PC-3 (cell line): ENCODE measurements at regions not wholly inside any gene's neighbourhood (a gene's known extent, or its start where the extent isn't known, plus 50 kb on each side); places are given as distances from the start of the nearest gene placed in this dataset.

Experiments
- ATAC-seq: fragments of 200-7000 bp; cut with Tn5 transposase; 2 replicates; pipeline ENCODE4 v1.9.1; 2020; ENCODE audit warnings: mild to moderate bottlenecking, moderate library complexity
- BruUV-seq: library from RNA; stranded (reverse); fragments of 400-500 nt; replicated peaks from 2 replicates; lab custom pipeline; 2021; lab: Mats Ljungman, UMichigan
- CTCF ChIA-PET: fragments of 300-600 bp; sonication (Branson Sonifier 250); formaldehyde crosslinking; loops from one replicate; lab custom pipeline; 2022; ENCODE audit warnings: antibody characterized with exemption; lab: Charles Lee
- POLR2A ChIA-PET: fragments of 300-600 bp; sonication (Branson Sonifier 250); formaldehyde crosslinking; loops from one replicate; lab custom pipeline; 2022; ENCODE audit warnings: antibody characterized with exemption; ENCODE audit not compliant: unreplicated experiment; lab: Charles Lee
- DNase-seq: peaks from one replicate; pipeline ENCODE4 v3.0.0-alpha.2; 2015
- H2AFZ ChIP-seq: fragments of 300-600 bp; sonication (generic); 2 replicates; pipeline ENCODE4 v1.6.0; 2016; ENCODE audit warnings: antibody characterized with exemption, low read length
- H3F3A ChIP-seq: fragments of 300-600 bp; sonication (generic); one replicate; pipeline ENCODE4 v1.6.0; 2017; ENCODE audit warnings: antibody characterized with exemption, low read length, control low read depth, mild to moderate bottlenecking; ENCODE audit not compliant: unreplicated experiment
- H3K27ac ChIP-seq: fragments of 300-600 bp; sonication (generic); 2 replicates; pipeline ENCODE4 v1.5.1; 2016; ENCODE audit warnings: mild to moderate bottlenecking, low read length
- H3K27me3 ChIP-seq: fragments of 300-600 bp; sonication (generic); 2 replicates; pipeline ENCODE4 v1.6.1; 2016; ENCODE audit warnings: low read length, mixed read lengths
- H3K36me3 ChIP-seq: fragments of 300-600 bp; sonication (generic); 2 replicates; pipeline ENCODE4 v1.6.1; 2016; ENCODE audit warnings: low read depth, mixed run types, low read length, mixed read lengths
- H3K4me1 ChIP-seq: fragments of 300-600 bp; sonication (generic); 2 replicates; pipeline ENCODE4 v1.5.1; 2016; ENCODE audit warnings: low read length; ENCODE audit not compliant: insufficient read depth
- H3K4me2 ChIP-seq: fragments of 300-600 bp; sonication (generic); 2 replicates; pipeline ENCODE4 v1.6.0; 2016; ENCODE audit warnings: low read length
- H3K4me3 ChIP-seq: fragments of 300-600 bp; sonication (generic); 2 replicates; pipeline ENCODE4 v1.5.1; 2016; ENCODE audit warnings: mild to moderate bottlenecking, low read length, mixed read lengths
- H3K79me2 ChIP-seq: fragments of 300-600 bp; sonication (generic); 2 replicates; pipeline ENCODE4 v1.6.1; 2017; ENCODE audit warnings: low read length, mixed read lengths
- H3K9ac ChIP-seq: fragments of 300-600 bp; sonication (generic); 2 replicates; pipeline ENCODE4 v1.6.0; 2016; ENCODE audit warnings: mild to moderate bottlenecking, low read length
- H3K9me2 ChIP-seq: fragments of 300-600 bp; sonication (generic); replicated peaks from 2 replicates; pipeline ENCODE4 v1.6.1; 2016; ENCODE audit warnings: mixed run types, low read length, mixed read lengths
- H3K9me3 ChIP-seq: fragments of 300-600 bp; sonication (generic); 2 replicates; pipeline ENCODE4 v1.6.1; 2016; ENCODE audit warnings: low read length, mixed read lengths
- H4K20me1 ChIP-seq: fragments of 300-600 bp; sonication (generic); 2 replicates; pipeline ENCODE4 v1.6.1; 2016; ENCODE audit warnings: low read length, mixed read lengths
- EZH2 ChIP-seq: fragments of 300-600 bp; sonication (generic); IDR thresholded peaks from one replicate; pipeline ENCODE4 v1.6.1; 2017; ENCODE audit warnings: antibody characterized with exemption, mild to moderate bottlenecking, low read length; ENCODE audit not compliant: unreplicated experiment
- EZH2phosphoT487 ChIP-seq: fragments of 300-600 bp; sonication (generic); IDR thresholded peaks from 2 replicates; pipeline ENCODE4 v1.6.1; 2018; ENCODE audit warnings: mild to moderate bottlenecking, antibody characterized with exemption, low read length, borderline replicate concordance
- intact Hi-C: fragments of 100-400 bp; cut with micrococcal nuclease; formaldehyde crosslinking; loops from 2 replicates; pipeline ENCODE4 v1.9.0; 2023
- TF ChIP-seq, protein P1 (sequence below): fragments of 300-600 bp; sonication (generic); conservative IDR thresholded peaks from 2 replicates; pipeline ENCODE4 v1.5.1; 2017; ENCODE audit warnings: antibody characterized with exemption, low read depth, mild to moderate bottlenecking, low read length

DNA sequence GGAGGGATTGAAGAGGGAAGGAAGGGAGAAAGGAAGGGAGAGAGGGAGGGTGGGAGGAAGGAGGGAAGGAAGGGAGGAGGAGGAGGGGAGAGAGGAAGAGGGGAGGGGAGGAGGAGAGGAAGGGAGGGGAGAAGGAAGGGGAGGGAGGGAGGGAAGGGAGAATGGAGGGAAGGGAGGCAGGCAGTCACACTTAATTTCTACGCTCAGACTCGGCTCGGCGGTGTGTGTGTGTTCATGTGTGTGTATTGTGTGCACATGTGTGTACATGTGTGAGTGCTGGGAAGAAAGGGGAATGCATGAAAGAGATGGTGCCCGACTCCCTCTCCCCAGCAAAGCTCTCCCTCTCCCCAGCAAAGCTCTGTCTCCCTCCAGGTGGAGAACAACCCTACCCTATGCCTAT, 79.1 kb upstream of the AFDN start:
- peaks cover 6% of the 10 kb centered on the region; the same call in 1 of the 2 replicates for H3K4me1 ChIP-seq
- H3K9me3 ChIP-seq: no peaks in the 10 kb centered on the region
- no peak overlapping the region for H3K9ac ChIP-seq
- ChIA-PET CTCF (no interaction called here), POLR2A (no interaction called here)
- intact Hi-C loops: no loop called here
- H3K27ac ChIP-seq: no peak overlapping the region
- H3K4me3 ChIP-seq: no peak overlapping the region
- H2AFZ ChIP-seq: no peak overlapping the region
- DNase-seq (no peak), ATAC-seq (no peak)
- no peaks in the 10 kb centered on the region for H3K79me2 ChIP-seq
- H4K20me1 ChIP-seq: no peaks in the 10 kb centered on the region
- H3K4me2 ChIP-seq: no peak overlapping the region
- H3K27me3 ChIP-seq: peaks cover 16% of the 10 kb centered on the region
- BruUV-seq: no TSS peak
- no peak for TF ChIP-seq EZH2
- TF ChIP-seq, protein P1, sequence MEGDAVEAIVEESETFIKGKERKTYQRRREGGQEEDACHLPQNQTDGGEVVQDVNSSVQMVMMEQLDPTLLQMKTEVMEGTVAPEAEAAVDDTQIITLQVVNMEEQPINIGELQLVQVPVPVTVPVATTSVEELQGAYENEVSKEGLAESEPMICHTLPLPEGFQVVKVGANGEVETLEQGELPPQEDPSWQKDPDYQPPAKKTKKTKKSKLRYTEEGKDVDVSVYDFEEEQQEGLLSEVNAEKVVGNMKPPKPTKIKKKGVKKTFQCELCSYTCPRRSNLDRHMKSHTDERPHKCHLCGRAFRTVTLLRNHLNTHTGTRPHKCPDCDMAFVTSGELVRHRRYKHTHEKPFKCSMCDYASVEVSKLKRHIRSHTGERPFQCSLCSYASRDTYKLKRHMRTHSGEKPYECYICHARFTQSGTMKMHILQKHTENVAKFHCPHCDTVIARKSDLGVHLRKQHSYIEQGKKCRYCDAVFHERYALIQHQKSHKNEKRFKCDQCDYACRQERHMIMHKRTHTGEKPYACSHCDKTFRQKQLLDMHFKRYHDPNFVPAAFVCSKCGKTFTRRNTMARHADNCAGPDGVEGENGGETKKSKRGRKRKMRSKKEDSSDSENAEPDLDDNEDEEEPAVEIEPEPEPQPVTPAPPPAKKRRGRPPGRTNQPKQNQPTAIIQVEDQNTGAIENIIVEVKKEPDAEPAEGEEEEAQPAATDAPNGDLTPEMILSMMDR: no peak
- TF ChIP-seq EZH2phosphoT487: no peak
- no peaks in the 10 kb centered on the region for H3K9me2 ChIP-seq
- H3F3A ChIP-seq: no peaks in the 10 kb centered on the region
- no peaks in the 10 kb centered on the region for H3K36me3 ChIP-seq

DNA sequence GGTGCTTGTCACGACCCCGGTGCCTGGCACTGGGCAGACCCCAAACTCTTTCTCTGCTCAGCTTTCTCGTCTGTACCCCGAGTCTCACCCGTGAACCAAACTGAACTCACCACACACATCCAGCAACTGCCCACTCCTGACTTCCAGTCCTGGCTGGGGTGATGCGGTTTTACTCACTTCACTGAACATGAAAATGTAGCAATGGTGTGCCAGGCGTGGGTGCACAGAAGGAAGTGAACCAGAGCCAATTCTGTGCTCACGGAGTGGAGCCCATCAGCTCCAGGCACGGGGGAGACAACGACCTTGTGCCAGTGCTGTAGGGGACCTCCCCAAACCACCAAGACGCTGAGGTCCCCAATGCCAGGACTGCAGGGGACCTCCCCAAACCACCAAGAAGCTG, 78.7 kb upstream of the AFDN start:
- H3K27ac ChIP-seq: no peak overlapping the region
- intact Hi-C loops: no loop called here
- H3K9ac ChIP-seq: no peak overlapping the region
- no peak overlapping the region for H2AFZ ChIP-seq
- H3K4me2 ChIP-seq: no peak overlapping the region
- TF ChIP-seq, protein P1: no peak
- no peaks in the 10 kb centered on the region for H3K9me3 ChIP-seq
- H3K9me2 ChIP-seq: no peaks in the 10 kb centered on the region
- no peaks in the 10 kb centered on the region for H3K79me2 ChIP-seq
- POLR2A ChIA-PET: no interaction called here
- no peaks in the 10 kb centered on the region for H4K20me1 ChIP-seq
- CTCF ChIA-PET: no interaction called here
- DNase-seq: no peak
- peaks cover 6% of the 10 kb centered on the region; the same call in 1 of the 2 replicates for H3K4me1 ChIP-seq
- H3K27me3 ChIP-seq: peaks cover 16% of the 10 kb centered on the region
- no peaks in the 10 kb centered on the region for H3K36me3 ChIP-seq
- no peak for ATAC-seq
- no TSS peak for BruUV-seq
- no peak overlapping the region for H3K4me3 ChIP-seq
- H3F3A ChIP-seq: no peaks in the 10 kb centered on the region

DNA sequence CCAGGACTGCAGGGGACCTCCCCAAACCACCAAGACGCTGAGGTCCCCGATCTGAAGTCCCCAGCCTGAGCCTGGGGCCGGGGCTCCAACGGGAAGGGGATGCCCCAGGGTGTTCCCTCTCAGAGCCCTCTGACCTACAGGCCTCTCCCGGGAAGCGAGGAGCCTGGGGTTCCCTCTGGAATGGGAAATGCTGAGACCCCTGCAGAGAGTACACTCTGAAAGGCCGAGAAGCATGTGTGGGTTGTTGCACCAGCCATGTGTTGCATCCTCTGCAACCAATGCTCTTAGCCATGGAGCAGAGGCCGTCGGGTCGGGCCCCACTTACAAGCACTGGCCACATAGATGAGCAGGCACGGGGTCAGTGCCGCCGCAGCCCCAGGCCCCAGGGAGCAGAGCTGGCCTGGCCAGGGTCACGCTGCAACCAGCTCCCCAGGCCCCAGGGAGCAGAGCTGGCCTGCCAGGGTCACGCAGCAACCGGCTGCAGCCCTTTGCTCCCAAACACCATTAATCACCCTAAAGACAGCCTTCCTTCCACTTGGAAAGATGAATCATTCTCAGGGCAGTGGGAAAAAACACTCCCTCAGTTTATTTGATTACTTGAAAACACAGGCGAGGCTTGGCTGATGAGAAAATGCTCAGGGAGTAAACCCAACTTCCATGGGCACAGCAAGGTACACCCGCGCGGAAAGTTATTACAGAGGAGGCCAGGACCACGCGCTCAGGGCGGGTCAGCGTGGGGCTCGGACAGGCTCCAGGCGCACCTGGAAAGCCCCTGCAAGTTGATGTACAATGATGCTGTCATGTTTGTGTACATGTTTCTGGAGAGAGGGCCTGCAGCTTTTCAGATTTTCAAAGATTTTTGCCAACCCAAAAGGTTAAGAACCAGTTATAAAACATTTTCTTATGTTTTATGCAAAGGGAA, 78.0 kb upstream of the AFDN start:
- CTCF ChIA-PET: no interaction called here

More for the DNA sequence above, 78.0 kb upstream of the AFDN start:
- Histone ChIP-seq H4K20me1 (no peaks in the 10 kb centered on the region), H3K79me2 (no peaks in the 10 kb centered on the region), H2AFZ (no peak overlapping the region), H3F3A (no peaks in the 10 kb centered on the region), H3K4me2 (no peak overlapping the region), H3K36me3 (no peaks in the 10 kb centered on the region), H3K4me3 (no peak overlapping the region), H3K9ac (no peak overlapping the region), H3K9me2 (no peaks in the 10 kb centered on the region), H3K4me1 (peaks cover 6% of the 10 kb centered on the region; the same call in 1 of the 2 replicates), H3K27me3 (peaks cover 16% of the 10 kb centered on the region), H3K27ac (no peak overlapping the region), H3K9me3 (no peaks in the 10 kb centered on the region)
- no peak for TF ChIP-seq EZH2
- POLR2A ChIA-PET: no interaction called here
- intact Hi-C loops: no loop called here
- ATAC-seq (no peak), DNase-seq (no peak)
- no TSS peak for BruUV-seq
